ENCODE measurements at regions not wholly inside any gene's neighbourhood (a gene's known extent, or its start where the extent isn't known, plus 50 kb on each side); places are given as distances from the start of the nearest gene placed in this dataset.

DNA sequence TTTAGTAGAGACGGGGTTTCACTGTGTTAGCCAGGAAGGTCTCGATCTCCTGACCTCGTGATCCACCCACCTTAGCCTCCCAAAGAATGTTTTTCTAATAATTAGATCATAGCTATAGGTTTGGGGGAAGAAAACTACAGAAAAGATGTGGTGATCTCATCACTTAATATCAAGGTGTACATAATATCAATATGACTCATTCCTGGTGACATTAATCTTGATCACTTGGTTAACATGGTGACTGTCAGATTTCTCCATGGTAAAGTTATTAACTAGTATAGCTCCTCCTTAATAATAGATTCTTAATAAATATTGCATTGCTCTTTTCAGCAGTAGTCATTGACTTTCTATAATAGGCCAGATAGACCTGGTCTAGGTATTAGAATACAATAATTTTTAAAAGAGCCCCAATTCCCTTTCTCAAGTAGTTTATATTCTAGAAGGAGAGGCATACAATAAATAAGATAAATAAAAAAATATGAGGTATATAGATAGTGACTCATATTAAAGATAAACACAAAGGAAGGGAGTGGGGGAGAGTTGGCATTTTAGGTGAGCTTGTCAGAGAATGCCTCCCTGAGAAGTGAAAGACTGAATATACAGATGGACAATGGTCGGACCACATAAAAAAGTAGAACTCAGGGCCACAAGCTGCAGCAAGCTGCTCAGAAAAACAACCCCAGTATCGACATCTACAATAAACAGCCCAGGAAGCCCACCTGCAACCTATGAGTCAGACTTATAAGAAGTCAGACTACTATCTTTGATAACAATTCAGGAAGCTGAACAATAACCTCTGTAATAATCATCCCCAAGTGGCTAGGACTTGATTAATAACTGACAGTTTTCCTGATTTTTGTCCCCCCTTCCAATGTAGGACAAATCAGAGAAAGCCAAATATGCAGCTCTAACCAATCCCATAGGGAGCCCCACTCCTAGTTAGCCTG, 210.8 kb downstream of the RFC3 start:
- intact Hi-C loops (cut with DNase I) = no loop called here
- ATAC-seq (ENCODE audit: poor library complexity) = no peak

DNA sequence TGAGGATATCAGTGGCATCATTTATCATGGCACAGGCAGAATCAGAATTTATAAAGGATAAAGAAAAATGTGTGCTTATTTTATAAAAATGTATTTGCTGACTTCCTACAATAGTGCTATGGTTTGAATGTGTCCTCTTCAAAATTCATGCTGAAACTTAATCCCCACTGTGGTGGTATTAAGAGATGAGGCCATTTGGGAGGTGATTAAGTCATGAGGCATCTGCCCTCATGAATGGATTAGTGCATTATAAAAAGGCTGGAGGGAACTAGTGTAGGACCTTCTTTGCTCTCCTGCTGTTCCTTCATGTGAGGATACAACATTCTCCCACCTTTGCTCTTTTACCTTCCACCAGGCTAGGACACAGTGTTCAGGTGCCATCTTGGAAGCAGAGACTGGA, 212.8 kb downstream of the RFC3 start:
- no peak for ATAC-seq (ENCODE audit: poor library complexity)
- no peak for DNase-seq
- intact Hi-C loops (cut with DNase I) = no loop called here

More for the DNA sequence above, 210.8 kb downstream of the RFC3 start:
- no peak for DNase-seq

DNA sequence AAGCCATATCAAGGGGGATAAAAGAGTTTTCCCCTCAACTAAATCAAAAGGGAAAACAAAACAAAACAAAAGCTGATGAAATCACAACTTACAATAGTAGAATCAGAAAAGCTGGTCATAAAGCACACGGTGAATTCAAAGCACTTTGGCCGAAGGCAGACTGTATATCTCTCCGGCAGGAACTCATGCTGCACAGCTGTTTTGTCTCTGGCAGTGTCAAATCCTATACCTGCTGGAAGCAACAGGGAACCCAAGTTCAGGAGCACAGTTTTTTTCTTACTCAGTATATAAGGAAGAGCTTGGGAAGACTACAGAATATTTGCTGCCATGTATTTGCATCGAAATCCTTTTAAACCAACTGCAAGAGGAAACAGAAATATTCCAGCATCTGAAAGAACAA, 213.7 kb downstream of the RFC3 start:
- intact Hi-C loops (cut with DNase I) = no loop called here
- no peak for DNase-seq

DNA sequence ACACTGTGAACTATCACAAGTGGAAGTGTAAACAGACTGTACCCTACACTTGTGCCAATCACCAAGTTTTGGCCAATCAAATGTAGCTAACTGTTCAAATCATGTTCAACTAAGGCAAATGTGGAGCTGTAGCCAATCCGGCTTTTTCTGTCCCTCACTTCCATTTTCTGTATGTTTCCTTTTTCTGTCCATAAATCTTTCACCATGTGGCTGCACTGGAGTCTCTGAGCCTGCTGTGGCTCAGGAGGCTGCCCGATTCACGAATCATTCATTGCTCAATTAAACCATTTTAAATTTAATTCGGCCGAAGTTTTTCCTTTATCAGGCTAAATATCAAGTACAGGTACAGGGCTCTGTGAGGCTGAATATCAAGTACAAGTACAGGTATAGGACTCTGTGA, 216.5 kb downstream of the RFC3 start:
- no peak for DNase-seq
- no peak for ATAC-seq (ENCODE audit: poor library complexity)
- intact Hi-C loops (cut with DNase I) = no loop called here

More for the DNA sequence above, 213.7 kb downstream of the RFC3 start:
- no peak for ATAC-seq (ENCODE audit: poor library complexity)

DNA sequence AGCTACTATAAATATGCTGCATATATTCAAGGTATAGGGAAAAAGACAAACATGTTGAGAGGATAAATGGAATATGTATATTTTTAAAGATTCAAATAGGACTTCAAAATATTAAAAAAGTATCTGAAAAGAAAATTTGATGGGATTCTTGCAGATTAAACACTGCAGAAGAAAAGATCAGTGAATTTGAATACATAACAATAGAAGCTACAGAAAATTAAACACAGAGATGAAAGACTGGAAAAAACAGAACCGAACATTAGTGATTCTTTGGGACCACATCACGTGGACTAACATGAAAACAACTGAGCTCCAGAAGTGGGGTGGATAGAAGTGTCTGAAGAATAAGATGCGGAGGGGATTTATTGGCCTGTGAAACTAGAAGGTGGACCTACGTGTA, 217.2 kb downstream of the RFC3 start:
- intact Hi-C loops (cut with DNase I) = no loop called here
- no peak for DNase-seq
- no peak for ATAC-seq (ENCODE audit: poor library complexity)

DNA sequence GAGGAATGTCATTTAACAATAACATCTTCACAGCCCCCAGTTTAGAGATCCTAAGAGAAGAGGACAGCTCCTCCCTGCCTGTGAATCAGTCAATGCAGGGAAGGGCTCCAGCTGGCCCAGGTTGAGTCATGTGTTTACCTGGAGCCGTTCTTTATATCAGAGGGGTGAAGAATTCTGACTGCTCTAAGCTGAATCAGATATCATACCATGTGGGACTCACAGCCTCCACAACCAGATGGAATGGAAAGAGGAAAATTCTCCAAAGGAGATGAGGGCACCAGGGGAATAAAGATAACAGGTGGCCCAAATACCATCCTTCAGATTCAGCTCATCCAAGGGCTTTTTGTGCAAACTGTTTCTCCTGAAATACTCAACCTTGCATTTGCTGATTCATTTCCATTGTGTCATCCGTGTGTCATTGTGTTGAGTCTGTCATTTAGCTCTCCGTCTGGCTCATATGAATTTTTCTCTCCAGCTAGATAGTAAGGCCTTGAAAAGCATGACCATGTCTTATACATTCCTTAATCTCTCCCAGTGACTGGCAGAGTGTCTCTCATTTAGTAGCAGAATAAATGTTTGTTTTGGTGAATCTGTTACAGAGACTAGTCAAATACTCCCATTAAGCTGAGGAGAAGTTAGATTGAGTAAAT, 217.9 kb downstream of the RFC3 start:
- no peak for DNase-seq
- intact Hi-C loops (cut with DNase I) = no loop called here
- no peak for ATAC-seq (ENCODE audit: poor library complexity)

DNA sequence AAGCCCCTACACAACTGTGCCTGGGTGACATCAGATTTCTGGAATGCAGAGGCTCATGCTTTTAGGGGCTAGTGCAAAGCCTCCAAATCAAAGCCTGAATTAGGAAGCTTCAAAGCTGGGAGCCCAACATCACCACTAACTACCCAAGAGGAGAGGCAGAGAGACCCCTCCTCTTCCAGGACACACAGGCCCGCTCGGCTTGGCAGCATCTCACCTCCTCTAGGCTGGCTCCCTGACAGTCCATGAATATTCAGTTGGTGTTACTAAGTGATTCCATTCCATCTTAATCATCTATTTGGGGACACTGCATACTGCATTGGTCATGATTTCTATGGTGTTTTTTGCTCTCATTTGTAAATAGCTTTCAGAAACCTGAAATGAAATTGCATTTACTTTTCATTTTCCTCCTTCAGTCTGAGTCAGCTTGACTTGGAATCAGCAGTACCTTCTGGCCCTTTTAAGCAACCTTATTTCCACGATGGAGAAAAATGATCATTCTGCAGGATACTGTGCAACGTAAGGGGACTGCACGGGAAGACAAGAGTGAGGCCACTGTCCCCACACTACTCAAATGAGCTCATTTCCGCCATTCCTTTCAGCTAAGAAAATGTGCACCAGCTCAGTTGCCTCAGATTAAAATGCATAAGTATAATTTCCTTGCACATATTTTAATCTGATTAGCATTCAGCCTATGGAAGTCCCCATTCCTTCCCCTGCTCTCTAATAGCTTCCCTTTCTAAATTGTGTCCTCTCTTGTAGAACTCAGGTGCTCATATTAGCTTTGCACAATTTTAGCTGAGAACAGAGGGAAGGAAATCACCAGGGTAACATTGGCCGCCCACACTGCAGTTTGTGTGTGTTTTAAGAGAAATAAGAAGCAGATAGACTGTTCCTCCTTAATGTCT, 219.9 kb downstream of the RFC3 start:
- DNase-seq = no peak
- intact Hi-C loops (cut with DNase I) = no loop called here
- no peak for ATAC-seq (ENCODE audit: poor library complexity)

DNA sequence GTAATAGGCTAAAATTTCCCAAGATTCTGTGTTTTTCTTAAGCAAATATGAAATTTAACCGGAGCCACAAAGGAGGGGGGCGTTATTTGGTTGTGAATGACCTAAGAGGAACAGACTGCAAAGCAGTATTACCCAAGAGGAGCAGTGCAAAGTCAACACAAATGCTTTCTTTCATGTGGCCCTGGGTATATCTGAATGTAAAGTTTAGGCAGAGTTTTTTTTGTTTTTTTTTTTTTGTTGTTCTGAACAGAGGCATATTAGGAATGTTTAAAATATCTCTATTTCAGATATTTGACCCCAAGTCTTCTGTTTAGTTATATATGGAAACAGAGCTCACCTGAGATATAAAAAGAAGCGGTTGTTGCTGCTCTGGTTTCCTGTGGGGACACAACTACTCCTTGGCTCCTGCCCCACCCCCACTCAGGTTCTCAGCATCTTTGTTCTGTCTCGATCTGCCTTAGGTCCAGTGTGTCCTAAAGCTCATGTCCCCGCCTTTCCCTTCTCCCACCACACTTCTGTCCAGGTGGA, 220.7 kb downstream of the RFC3 start:
- no peak for DNase-seq
- intact Hi-C loops (cut with DNase I) = no loop called here
- no peak for ATAC-seq (ENCODE audit: poor library complexity)

DNA sequence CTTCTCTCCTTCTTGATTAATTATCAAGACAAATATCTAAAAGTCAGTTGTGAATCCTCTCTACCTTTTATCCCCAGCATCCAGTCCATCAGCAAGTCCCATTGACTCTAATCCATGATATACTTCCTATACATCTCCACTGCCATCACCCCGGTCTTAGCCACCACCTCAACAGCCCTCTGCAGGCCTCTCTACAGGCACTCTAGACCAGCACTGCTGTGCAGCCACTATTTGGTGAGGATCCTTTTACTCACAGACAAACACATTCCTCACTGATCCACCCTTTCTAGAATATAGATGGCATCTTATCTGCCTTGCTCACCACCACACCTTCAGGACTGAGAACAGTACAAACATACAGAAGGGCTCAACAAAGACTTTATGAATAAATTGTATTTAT, 221.7 kb downstream of the RFC3 start:
- ATAC-seq (ENCODE audit: poor library complexity) (no peak), DNase-seq (no peak)
- intact Hi-C loops (cut with DNase I) = no loop called here

DNA sequence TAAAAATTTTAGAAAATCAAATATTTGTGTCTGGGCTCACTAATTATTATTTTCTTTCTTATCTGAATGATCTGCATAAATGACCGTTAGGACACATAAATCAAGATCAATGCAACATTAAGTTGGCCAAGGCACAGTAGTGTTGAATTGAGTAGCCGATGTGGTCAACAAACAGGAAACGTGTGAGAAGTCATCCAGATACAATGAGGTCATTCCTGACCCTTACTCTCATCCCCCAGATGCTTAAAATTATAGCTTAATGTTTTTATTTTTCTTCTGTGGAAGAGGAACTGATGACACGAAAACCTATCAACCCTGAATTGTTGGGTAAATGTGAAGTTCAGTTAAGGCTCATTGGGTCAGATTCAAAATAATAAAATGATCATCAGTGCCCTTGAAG, 222.9 kb downstream of the RFC3 start:
- DNase-seq = no peak
- intact Hi-C loops (cut with DNase I) = no loop called here
- ATAC-seq (ENCODE audit: poor library complexity) = no peak

DNA sequence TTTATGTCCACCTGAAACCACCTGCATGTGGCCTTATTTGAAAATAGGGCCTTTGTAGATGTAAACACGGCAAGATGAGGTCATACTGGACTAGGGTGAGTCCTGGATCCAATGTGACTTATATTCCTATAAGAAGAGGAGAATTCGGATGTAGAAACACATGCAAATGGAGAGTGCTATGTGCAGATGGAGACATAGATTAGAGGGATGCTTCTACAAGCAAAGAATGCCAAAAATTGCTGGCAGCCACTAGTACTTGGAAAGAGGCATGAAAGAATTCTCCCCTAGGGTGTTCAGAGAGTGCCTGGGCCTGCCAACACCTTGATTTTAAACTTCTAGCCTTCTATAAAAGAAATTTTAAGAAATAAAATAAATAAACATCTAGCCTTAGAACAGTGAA, 226.1 kb downstream of the RFC3 start:
- no peak for ATAC-seq (ENCODE audit: poor library complexity)
- no peak for DNase-seq
- intact Hi-C loops (cut with DNase I) = no loop called here

DNA sequence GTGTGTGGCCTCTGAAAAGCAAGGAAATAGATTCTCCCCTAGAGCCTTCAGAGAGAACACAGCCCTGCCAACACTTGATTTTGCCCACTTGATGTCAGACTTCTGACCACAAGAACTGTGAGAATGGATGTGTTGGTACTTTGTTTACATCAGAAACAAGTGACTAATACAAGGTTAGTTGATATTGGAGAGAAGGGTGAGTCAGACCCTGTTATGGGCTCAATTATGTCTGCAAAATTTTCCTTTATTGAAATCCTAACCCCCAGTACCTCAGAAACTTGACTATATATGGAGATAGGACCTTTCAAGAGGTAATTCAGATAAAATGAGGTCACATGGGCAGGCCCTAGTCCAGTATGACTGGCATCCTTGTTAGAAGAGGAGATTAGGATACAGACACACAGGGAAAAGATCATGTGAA, 226.7 kb downstream of the RFC3 start:
- intact Hi-C loops (cut with DNase I) = no loop called here
- ATAC-seq (ENCODE audit: poor library complexity) = no peak
- no peak for DNase-seq

DNA sequence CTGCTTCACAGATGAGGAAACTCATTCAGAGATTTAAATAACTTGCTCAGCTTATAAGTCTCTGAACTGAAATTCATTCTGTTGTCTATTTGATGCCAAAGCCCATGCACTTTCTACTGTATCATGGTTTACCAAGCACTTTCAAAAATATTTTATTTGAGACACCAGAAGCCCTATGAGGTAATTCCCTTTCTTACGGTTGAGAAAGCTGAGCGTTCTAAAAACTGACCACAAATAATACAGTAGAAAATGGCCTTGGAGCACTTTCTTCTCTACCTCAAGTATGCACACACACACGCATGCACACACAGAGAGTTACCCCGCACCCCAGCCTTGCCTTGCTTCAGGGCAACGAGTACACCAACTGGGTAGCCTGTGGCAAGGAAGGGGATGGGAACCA, 228.5 kb downstream of the RFC3 start:
- DNase-seq = no peak
- intact Hi-C loops (cut with DNase I) = no loop called here
- no peak for ATAC-seq (ENCODE audit: poor library complexity)

DNA sequence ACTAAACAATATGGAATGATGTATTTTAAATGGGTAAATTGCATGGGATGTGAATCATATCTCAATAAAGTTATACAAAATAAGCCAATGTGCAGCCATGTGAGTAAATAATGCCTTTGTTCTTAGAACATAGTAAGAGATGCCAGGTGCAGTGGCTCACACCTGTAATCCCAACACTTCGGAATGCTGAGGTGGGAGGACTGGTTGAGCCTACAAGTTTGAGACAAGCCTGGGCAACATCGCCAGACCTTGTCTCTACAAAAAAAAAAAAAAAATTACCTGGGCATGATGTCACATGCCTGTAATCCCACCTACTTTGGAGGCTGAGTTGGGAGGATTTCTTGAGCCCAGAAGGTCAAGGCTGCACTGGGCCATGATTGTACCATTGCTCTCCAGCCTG, 230.7 kb downstream of the RFC3 start:
- intact Hi-C loops (cut with DNase I) = no loop called here
- no peak for ATAC-seq (ENCODE audit: poor library complexity)
- DNase-seq = no peak

DNA sequence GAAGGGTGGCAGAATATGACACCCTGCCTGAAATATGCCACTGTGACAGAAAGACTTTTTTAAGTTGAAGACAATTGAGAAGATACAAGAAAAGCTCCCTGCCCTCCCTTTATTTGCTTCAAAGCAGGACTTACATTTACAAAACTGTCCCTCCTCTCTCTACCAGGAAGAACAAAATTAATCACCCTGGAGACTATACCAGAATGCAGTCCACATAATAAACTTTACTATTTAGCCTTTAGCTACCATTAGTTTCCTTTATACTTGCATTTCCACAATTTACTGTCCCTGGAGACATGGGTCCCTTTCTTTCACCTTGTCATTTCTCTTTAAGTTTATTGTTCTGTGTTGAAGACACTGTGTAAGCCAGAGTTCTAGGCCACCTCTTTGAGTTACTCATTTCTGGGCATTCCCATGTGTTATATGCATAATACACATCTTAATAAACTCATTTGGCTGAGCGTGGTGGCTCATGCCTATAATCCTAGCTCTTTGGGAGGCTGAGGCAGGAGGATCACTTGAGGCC, 238.8 kb downstream of the RFC3 start:
- intact Hi-C loops (cut with DNase I) = no loop called here
- no peak for ATAC-seq (ENCODE audit: poor library complexity)
- DNase-seq = no peak

DNA sequence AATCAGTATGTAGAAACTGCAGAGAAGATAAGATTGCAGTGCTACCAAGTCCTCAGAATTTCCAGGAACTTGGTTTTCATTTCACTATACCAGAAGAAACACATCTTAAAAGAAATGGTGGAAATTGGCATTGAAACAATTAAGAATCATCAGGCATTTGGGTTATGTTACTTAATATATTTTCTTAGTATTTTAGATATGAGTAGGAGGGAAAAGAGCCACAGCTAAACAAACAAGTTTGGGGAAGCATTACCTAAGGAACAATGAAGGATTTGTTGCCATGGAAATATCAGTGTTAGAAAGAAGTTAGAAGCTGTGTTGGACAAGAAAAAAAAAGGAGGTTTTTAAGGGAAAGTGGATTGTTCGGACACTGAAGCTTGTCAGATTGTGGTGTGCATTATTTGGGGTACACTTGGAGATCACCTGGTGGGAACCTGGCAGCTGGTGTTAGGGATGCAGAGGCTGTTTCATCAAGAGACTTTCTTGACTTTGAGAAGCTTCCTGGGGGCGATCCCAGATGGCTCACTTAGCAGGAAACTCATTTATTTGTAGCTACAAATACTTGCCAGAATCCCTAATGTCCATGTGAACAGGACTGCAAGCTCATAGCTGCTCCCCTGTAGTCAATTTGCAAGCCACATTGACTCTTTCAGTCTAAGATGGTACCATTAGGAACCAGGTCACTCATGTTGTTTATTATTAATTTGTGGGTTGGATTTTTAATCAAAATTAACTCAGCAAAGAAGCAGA, 246.7 kb downstream of the RFC3 start:
- DNase-seq (no peak), ATAC-seq (ENCODE audit: poor library complexity) (no peak)
- intact Hi-C loops (cut with DNase I) = no loop called here

DNA sequence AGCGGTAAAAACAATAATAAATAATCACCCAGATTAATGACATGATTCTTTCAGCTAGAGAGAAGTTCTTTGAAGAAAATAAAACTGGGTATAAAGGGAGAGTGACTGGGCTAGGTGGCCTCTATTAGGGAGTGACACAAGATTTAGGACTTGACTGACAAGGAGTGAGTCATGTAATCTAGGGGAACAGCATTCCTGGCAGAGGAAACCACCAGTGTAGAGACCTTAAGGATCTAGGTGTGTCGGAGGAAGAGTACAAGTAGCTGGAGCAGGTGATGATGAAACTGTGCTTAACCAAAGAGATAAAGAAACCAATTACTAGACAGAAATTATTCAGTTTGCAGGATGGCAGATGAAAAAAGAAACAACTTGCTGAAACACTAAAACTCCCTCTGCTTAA, 248.0 kb downstream of the RFC3 start:
- DNase-seq (no peak), ATAC-seq (ENCODE audit: poor library complexity) (no peak)
- intact Hi-C loops (cut with DNase I) = no loop called here

DNA sequence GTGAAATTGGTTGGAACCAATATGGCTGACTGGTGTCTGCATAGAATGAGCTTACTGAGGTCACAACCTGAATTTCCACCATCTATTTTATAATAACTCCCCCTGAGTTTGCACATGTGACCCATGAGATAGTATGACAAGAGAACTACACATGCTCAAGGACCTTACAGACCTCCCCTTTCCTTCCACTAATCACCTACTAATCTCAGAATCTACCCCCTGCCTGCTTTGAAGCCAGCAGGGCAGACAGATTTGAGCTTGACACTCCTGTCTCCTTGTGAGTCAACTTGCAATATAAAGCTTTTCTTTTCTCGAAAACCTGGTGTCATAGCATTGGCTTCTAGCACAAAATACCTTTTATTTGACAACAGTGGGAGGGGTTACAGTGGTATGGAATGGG, 248.4 kb downstream of the RFC3 start:
- DNase-seq = no peak
- no peak for ATAC-seq (ENCODE audit: poor library complexity)
- intact Hi-C loops (cut with DNase I) = no loop called here

All from Right ventricle myocardium superior (tissue), 1 donor.